GM12892 (cell line): ENCODE measurements at regions not wholly inside any gene's neighbourhood (a gene's known extent, or its start where the extent isn't known, plus 50 kb on each side); places are given as distances from the start of the nearest gene placed in this dataset.
"Not testable (repeated sequence)": the region's sequence is repeated elsewhere in the genome, so short reads cannot be mapped to it uniquely, and the experiment has no call there.

Experiments
- DNase-seq: peaks from one replicate; pipeline ENCODE4 v3.0.0; 2011; ENCODE audit not compliant: insufficient read length
- FAIRE-seq: peaks from 2 replicates; lab custom pipeline; 2011; peaks lifted over from hg19 to GRCh38; lab: Jason Lieb, UNC
- POLR2A ChIP-seq: IDR thresholded peaks from 2 replicates; pipeline ENCODE4 v1.6.1; 2011; ENCODE audit warnings: low read depth, low read length, control low read depth
- POLR2AphosphoS5 ChIP-seq: IDR thresholded peaks from 2 replicates; pipeline ENCODE4 v1.6.1; 2011; ENCODE audit warnings: low read depth, low read length, control low read depth
- TAF1 ChIP-seq: IDR thresholded peaks from 2 replicates; pipeline ENCODE4 v1.6.1; 2011; ENCODE audit warnings: low read depth, mild to moderate bottlenecking, control low read depth, low read length, borderline replicate concordance

DNA sequence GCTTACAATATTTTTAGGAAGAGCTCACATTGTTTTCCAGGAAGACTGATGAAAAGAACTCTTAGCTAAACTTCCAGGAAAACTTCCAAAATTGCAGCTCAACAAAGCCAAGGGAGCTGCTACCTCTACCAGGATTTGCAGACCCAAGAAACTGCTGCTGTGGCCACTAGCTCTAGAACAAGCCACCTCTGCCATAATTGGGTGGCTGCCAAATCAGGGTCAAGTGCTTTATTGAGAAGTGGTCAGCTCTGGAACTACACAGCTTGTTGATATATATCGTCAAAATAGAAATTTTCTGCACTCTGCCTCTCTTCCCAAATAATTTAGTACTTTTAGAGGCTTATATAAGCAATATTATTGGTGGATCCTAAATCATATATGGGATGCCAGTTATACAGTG is 371.8 kb upstream of the CHORDC1 start:
- no peak for DNase-seq
- no peak for FAIRE-seq
- TF ChIP-seq TAF1 (no peak), POLR2A (no peak), POLR2AphosphoS5 (no peak)

GRCh38 chr11:90593099-90593498 is 370.2 kb upstream of the CHORDC1 start:
- FAIRE-seq: no peak

DNA sequence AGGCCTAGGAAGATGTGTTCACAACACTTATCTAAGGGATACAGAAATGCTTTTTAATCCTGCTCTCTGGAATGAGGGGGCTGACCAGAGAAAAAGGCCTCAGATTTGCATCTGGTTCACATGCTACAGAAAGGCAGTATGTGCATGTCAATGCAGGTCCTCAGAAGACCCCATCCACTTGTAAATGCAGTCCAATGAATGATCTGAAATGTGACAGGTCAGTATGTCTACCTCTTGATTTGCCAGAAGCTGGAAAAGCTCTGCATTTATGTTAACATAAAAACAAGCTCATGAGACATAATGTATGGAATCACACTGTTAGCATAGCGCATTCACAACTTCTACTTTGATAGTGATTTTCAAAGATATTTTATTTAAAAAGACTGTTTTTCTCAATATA is 367.4 kb upstream of the CHORDC1 start:
- no peak for FAIRE-seq
- no peak for TF ChIP-seq TAF1
- no peak for DNase-seq

More at GRCh38 chr11:90593099-90593498, 370.2 kb upstream of the CHORDC1 start:
- TF ChIP-seq POLR2A: no peak
- no peak for TF ChIP-seq POLR2AphosphoS5
- no peak for TF ChIP-seq TAF1
- DNase-seq: no peak

DNA sequence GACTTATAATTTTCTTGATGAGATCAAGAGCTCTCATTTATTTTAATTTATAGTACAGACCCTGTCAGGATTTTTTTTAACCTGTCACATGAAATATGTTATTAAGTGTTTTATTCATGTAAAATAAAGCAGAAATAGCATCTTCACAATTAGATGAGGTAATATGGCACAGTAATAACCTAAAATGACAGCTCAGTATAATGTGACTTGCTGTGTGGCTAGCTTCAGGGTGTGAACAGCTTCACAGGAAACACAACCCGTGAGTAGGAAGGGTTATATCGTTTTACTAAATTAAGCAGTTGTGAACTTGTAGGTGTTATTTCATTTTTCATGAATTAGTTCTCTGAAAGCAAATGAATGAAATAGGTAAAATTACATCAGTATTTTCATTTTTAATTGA is 366.9 kb upstream of the CHORDC1 start:
- FAIRE-seq (no peak), DNase-seq (no peak)
- TF ChIP-seq TAF1: no peak
- TF ChIP-seq POLR2A: no peak
- TF ChIP-seq POLR2AphosphoS5: no peak

DNA sequence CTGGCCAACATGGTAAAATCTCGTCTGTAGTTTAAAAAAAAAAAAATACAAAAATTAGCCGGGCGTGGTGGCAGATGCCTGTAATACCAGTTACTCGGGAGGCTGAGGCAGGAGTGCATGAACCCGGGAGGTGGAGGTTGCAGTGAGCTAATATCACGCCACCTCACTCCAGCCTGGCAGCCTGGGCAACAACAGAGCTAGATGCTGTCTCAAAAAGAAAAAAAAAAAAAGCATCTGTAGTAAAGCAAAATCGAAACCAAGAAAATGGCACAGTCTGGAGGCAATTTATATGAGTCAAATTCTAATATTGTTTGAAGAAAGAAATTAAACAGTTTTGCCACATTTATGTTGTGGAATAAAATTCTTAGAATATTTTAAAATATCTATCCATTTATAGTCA is 365.0 kb upstream of the CHORDC1 start:
- TF ChIP-seq POLR2A (no peak), POLR2AphosphoS5 (no peak), TAF1 (no peak)
- DNase-seq: no peak
- FAIRE-seq: no peak

DNA sequence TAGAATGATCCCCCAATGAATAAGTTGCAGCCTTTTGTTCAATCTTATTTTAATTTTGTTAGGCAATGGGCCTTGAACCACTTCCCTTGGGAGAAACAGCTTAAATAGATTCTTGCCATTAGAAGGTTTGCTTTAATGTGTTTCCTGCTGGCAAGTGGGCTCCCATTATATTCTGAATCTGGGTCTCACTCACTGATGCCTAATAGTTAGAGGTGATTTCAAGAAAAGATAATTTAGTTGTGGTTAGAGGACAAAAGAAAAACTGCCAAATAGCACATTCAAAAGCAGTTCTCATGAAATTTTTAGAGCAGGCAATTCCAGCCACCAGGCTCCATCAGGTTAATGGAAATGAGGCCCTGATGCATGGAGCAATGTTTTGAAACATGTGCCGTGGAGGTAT is 362.6 kb upstream of the CHORDC1 start:
- DNase-seq (no peak), FAIRE-seq (no peak)
- TF ChIP-seq POLR2A (no peak), TAF1 (no peak), POLR2AphosphoS5 (no peak)

GRCh38 chr11:90582999-90583398 is 360.1 kb upstream of the CHORDC1 start:
- DNase-seq, FAIRE-seq: not testable (repeated sequence)

DNA sequence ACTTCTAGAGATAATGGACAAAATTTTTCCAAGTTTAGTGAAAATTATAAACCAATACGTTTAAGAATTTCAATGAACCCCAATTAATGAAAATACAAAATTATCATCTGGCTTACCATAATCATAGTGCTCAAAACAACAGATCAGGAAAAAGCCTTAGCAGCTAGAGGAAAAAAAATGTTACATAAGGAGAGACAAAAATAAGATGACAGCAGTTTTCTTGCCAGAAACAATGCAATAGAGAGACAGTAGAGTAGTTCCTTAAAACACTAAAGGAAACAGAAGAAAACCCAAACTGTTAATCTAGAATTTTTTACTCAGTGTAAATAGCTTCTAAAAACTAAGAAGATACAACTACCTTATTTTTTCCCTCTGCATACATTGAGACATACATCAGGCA is 341.7 kb upstream of the CHORDC1 start:
- no peak for FAIRE-seq
- TF ChIP-seq POLR2AphosphoS5 (no peak), POLR2A (no peak), TAF1 (no peak)
- no peak for DNase-seq

DNA sequence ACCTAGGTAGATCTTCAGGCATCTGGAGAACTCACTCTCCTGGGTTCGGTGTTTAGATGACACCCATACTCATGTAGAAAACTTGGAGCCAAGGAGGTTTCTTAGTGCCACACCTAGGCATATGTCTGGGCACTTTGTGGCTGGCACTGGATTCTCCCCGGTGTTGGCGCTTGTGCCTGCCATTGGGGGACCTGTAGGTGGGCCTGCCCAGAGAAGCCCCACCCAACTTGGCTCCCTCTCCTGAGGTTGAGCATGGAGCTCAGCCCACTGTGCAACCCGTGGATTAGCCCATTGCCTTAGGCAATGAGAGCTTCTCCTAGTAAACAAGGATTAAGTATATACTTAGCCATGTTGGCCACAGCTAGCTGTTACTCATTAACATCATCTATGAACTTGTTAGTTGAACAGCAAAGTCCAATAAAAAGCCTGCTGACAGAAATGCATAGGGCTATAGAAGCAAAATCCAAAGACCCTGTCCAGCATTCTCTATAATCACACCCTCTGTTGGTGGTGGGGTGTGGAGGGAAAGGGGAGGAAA is 335.5 kb upstream of the CHORDC1 start:
- TF ChIP-seq POLR2A (no peak), TAF1 (no peak), POLR2AphosphoS5 (no peak)
- DNase-seq: no peak
- FAIRE-seq: no peak

DNA sequence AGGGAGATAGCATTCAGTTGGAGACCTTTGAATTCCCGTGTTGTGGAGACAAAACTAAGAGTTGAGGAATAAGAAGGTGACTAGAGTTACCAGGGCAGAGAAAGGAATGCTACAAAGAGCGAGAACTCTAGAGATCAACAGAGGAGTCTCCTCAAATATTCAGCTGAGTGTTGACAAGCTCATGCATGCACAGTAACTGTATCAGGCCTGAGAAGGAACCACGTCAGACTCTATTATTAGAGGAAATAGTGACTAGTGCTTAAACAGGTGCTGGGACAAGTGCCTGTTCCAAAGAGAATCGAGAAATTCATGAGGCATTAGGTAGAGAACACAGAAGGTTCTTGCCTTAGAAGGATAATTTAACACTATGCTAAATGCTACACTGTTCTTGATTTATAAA is 333.8 kb upstream of the CHORDC1 start:
- TF ChIP-seq TAF1 (no peak), POLR2A (no peak), POLR2AphosphoS5 (no peak)
- no peak for DNase-seq
- no peak for FAIRE-seq

- DNase-seq: no peak
- no peak for FAIRE-seq
- TF ChIP-seq TAF1 (no peak), POLR2AphosphoS5 (no peak), POLR2A (no peak)
Measured at GRCh38 chr11:90556026-90556425, 333.2 kb upstream of the CHORDC1 start.

DNA sequence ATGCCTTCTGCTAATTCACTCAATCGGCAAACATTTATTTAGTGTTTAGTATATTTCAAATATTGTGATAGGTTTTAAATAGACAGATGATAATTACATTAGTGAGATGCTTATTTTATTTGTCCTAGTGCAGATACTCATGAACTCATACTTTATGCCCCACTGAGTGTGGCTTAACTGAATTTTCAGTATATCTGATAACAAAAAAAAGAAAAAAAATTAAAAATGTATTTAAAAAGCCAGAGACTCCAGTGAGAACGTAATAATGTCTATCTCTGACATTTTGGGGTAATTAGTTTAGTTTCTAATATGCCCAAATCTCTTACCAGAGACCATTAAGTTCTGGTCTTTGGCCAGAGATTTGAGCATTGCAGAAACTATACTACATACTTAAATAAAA is 332.6 kb upstream of the CHORDC1 start:
- FAIRE-seq (no peak), DNase-seq (no peak)
- TF ChIP-seq POLR2A (no peak), TAF1 (no peak), POLR2AphosphoS5 (no peak)

GRCh38 chr11:90542092-90542491 is 319.2 kb upstream of the CHORDC1 start:
- TF ChIP-seq POLR2A (no peak), TAF1 (no peak), POLR2AphosphoS5 (no peak)
- no peak for FAIRE-seq
- DNase-seq: no peak
